ENCODE measurements at regions not wholly inside any gene's neighbourhood (a gene's known extent, or its start where the extent isn't known, plus 50 kb on each side); places are given as distances from the start of the nearest gene placed in this dataset.

DNA sequence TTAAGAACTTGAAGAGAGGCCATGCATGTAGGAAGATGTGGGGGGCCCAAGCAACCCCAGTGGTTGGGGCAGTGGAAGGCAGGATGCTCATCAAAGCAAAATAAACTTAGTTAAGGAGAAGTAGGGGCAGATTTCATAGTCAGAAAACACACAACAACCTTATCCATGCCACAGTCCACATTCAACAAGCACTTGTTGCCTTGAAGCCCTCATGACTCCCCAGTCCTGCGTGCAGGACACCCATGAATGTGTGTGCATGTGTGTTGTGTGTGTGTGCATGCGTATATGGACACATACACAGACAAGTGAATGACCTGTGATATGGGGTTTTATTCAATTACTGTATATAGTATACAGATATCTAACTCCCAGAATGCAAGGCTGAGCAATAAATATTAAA, 186.9 kb downstream of the PSMG1 start:
- DNase-seq: no peak

DNA sequence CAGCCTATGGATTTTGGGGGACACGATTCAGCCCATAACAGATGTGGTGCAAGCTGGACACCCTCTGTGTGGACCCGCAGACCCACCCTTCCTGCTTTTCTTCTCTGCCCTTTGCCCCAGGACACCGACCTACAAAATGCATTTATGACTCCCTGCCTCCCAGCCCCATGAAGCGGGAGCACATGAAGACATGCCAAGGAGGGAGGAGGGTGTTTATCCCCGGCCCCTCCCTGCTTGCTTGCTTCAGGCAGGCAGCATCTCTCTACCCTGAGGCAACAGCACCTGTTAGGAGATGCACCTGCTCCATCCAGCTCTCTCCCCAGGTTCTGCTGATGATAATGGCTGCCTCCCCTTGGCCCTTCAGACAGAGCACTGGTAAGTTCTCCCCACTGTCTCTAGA, 187.5 kb downstream of the PSMG1 start:
- DNase-seq: no peak

DNA sequence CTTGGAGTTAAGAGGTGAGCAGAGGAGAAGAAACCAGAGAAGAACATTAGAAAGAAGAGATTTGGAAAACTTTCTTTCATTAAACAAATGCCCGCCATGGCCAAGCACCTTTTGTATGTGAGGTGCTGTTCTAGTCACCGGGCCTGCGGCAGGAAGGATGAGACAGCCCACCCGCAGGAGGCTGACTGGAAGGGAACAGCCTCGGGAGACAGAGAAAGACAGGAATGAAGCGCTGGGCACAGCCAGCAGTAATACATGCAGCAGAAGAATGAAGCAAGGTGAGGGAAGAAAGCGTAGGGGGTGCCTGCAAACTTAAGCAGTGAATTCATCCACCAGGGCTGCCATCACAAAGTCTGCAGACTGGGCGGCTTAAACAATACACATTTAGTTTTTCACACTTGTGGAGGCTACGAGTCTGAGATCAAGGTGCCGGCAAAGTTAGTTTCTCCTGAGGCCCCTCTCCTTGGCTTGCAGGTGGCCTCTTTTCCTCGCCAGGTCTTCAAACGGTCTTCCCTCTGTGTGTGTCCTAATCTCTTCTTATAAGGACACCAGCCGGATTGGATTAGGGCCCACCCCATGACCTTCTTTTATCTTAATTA, 188.1 kb downstream of the PSMG1 start:
- no peak for DNase-seq

DNA sequence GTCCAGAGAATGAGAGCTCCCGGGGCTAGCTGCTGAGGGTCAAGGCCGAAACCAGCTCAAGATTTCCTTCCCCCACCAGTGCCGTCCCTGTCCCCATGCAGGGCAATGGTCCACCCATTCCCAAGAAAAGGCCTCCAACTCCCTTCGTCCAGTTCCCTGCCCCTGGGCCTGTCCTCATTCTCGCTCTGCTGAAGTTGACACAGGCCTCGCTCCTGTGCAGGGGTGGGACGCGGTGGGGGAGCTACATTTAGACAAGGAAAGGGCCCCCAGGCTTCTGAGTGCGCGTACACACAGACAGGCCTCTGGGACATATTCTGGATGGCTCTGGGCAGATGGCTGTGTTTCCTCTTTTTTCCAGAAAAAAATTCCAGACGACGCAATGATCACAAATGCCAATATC, 188.3 kb downstream of the ETS2 start:
- no peak for DNase-seq

DNA sequence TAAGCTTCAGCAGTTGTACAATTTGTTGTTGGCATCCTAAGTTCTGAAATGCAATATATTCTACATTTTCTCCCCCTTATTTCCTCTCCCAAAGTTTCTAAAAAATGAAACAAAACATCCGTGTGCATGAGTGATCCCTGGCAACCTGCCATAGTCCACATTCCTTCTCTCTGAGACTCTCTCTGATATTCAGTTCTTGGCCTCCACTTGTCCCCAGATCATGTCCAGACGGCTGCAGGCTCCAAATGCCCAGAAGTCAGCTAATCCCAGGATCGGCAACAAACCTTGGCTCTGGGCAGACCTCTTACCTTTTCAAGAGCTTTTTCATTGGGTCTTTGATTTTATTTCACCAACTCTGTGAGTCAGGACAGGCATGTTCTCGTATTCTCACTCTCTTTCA, 187.8 kb downstream of the ETS2 start:
- no peak for DNase-seq

DNA sequence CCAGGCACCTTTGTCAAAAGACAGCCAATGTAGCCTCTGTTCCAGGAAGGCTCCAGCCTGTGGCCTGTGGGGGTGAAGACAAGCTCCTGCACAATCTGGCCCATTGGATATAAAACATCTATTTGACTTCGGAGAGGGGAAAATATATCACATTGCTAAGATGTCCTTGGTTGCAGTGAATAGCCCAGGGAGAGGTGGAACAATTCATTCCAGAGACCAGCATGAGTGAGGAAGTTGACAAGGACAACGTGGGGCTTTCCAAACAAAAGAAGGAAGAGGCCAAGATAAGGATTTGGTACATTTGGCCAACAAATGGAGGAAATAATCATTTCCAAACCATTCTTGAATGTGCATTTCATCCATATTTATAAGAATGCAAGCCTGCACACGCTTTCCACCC, 187.0 kb downstream of the ETS2 start:
- DNase-seq: no peak

DNA sequence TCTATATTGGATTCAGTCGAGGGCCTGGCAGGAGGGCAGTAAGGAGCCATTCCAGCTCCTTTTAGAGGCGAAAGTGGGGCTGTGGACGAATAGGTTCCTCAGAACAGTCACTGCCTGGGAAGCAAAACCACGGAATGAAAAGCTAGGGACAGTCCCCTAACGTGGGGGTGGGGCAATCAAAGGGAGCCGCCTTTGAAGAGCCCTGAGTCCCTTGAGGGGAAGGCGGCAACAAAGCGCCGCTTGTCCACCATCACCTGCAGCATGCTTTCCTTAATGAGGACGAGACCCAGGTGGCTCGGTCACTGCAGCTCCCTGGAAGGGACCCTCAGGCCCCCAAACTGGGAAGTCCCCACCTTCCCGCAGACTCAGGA, 184.7 kb downstream of the ETS2 start:
- no peak for DNase-seq

DNA sequence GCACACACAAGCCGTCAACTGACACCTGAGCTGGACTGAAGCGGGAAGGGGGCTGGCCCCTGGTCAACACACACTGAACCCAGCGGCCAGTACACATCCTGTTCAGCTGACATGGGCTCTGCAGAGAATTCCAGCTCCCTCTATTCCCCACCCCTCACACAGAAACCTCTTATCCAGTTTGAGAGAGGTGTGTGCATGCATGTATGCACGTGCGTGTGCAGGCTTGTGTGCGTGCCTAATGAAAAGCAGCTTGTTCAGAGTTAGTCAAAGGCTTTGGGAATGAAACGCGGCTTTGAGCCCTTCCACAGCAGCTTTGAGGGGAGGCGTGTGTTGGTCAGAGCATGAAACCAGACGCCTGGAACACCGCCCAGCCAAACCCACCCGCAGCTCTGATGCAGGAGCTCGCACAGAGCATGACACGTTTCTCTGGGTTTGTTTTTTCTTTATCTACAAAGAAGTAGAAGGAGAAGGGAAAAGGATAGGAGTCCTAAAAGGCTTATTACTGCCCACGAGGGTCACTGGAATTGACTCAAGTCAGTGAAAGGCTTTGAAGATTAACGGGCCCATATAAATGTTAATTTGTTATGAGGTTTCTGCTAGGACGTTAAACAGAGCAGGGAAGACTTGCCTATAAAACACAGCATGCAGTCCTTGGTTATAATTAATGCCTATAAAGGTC, 184.2 kb downstream of the ETS2 start:
- no peak for DNase-seq

DNA sequence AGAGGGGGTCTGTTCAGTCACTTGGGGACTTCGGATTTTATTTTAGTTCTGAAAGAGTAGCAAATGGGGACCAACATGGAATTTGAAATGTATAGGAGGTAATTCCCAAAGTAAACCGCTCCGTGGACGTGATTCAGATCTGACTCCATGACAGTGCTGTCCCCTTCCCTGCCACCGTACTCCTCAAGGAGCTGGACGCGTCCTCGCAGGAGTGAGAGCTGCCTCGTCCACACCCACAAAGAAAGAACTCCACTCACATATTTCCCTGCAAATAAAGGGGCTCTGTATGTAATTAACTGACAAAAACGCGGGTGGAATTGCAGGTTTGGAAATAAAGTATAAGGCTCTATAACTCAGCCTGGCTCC, 183.6 kb downstream of the ETS2 start:
- DNase-seq: no peak

DNA sequence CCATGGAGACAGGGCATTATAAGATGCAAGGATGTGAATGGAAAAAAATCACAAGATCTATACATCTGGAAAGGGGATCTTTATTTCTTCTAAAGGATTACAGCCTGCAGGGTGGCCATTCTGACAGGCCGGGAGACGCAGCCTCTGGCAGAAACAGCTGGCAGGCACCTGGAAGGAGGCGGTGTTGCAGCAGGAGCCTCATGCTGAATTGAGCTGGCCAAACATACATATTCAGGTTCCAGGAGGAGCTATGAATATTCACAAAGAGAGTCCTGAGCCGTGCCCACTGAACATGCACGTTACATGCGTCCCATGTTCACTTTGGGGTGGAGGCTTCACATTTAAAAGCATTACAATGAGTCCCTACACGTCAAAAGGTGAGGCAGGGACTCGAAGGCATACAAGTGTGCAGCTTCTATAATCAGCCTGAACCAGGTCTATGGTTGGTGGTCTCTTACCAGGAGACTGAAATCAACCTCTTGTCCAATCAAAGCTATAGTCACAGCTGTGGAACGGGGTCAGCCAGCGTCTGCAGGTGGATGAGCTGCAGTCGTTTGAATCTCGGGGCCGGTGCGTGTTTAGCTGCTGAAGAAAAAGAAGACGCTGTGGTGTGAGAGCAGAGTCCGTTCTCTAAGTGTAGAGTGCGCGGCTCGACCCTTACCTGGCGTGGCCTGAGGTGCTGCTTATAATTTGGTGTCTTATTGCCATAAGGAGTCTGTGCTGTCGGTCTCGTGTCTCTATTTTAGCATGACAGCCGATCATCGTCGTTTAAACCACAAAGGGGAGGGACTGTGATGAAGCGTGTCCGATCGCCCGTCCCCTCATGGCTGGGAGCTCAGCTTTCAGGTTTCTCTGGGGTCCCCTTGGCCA, 183.0 kb downstream of the ETS2 start:
- DNase-seq: no peak

DNA sequence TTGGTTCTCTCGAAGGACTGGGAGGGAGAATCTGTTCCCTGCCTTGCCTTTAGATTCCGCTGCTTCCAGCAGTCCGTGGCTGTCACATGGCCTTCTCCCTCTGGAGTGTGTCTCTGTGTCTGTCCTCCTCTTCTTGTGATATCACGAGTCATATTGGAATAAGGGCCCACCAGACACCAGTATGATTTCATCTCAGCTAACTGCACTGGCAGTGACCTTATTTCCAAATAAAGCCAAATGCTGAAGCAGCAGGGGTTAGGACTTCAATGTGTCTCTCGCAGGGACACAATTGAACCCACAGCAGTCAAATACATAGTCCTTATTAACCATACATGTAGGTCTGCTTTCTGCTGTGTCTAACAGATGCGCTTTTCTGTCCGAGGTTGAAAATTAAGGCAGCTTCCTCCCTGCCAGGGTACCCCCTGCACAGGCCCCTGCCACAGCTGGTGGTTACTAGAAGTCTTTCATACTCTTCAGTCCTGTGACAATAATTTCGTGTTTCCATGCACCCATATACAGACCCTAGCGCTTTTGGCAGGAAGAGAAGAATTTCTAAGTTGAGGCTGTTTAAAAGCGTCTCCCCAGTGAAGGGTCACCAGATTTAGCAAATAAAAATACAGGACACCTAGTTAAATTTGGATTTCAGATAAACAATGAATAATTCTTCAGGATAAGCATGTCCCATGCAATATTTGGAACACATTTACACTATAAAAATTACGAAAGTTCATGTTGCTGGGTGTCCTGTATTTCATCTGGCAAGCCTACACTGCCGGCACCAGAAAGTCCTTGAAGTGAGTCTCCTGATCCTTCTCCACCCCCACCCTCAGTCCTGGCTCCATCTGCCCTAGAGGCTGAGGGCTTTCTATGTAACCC, 182.1 kb downstream of the ETS2 start:
- no peak for DNase-seq

DNA sequence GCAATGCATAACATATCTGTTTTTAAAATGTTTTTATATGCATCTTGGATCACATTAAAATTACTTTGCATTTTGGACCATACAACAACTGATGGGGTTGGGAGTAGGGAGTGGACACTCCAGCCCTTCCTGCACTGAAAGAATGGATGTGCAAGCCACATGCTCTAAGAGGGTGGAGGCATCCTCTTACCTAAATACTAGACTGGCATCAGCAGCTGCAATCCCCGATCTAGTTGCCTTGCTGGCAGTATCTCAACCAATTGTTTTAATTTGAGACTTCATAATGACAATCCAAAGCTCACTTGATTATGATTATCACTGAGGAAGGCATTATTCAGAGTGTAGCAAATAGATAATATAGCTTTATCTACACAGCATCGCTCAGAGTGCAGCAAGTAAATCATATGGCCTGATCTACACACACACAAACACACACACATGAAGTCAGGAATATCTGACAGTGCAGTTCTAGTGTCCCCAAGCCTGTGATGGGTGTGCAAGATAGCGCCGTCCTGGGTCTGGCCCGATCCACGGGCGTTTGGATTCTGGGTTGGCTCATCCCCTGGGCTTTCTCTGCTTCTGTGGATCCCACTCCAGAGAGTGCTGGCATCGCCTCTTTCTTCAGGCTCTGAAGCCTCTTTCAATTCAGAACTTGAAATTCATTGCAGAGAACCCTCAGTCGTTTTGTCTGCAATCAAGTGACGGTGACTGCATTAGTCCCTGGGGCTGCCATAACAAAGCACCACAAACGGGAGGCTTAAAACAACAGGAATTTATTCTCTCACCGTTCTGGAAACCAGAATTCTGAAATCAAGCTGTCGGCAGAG, 181.3 kb downstream of the ETS2 start:
- DNase-seq: no peak

DNA sequence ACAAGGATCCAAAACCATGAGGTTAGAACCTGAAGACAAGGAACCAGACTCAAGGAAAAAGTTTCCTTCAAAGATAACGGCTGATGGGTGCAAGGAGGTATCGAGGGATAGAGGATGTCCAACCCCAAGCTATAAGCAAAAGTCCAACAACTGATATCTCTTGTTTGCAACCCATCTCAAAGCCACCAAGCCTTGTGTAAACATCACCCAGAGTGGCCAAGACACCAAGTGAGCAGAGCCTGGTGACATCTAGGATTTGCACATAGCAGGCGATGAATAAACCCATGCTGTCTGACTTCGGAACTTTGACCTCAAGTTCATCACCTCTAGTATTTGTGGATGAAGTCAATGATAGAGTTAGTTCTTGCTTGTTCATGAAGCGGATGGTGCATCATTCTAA, 180.7 kb downstream of the ETS2 start:
- no peak for DNase-seq

DNA sequence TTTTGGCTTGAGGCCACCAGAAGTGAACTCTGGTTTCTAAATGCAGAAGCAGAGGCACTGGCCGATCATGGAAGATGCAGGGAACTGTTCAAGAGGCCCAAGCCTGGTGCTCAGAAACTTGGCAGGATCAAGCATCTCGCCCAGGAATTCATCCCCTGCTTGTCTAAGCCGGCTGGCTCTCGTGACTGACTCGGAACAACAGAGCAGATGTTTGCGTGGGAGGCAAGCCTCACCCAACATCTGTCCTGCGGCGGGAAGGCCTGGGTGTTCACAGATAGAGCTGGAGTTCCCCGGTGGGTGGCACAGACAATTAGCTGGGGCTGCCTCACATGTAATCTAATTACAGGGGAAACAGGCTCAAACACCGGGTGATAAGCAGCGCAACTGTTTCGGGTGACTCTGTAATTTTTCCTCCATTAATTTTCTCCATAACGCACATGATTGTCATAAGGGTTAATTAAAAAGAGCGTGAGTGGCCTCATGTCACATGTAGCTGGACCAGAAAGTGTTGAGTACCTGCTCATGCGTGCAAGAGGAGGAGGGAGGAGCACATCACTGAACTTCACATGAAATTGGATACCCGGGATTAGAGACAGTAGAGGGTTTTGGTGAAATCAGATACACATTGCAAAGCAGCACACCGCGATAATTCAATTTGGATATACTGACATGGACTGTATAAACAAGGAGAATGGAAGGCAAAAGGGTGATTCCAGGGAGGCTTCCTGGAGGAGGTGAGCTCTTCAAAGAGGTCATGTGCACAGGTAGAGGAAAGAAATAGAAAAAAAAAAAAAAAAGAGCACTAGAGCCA, 180.0 kb downstream of the ETS2 start:
- DNase-seq: peak; percentile 77

DNA sequence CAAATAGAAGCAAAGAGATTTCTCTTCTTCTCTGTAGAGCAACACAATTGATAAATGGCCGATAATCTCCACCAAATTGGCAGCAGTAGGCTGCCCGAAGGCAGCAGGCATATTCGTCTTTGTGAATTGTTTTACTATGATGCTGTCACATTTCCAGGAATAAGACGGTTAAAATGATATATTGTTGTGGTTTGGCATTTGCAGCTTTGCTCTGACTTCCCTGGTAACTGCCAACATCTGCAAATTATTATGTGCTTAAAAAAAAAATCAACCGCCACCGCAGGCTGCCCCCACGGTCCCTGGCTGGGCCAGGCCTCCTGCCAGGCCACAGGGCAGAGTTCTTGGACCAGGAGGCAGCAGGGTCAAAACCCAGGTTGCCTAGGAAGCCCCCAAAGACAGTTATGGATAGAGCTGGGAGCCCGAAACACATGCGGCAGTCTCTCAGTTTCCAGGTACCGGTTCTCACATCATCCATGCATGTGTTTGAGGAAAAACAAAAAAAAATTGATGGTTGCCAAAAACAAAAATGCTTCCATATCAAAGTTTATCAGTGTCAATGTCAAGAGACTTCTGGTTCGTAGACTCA, 179.3 kb downstream of the ETS2 start:
- no peak for DNase-seq

DNA sequence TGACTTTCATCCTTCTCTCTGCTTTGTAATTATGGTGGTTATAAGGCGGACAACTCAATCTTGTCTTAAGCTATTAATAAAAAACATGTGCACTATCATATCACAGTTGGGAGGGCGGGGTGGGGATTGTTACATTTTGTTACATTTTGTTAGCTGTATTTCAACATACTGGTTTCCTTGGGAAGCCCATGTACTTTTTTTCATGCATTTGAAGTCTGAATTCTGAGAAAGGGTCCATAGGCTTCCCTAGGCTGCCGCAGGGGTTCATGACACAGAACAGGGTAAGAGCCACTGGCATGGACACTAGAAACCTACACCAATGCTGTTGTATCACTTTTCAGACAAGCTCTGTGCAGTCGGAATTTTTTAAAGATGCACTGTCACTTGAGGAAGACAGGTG, 178.8 kb downstream of the ETS2 start:
- DNase-seq: no peak

DNA sequence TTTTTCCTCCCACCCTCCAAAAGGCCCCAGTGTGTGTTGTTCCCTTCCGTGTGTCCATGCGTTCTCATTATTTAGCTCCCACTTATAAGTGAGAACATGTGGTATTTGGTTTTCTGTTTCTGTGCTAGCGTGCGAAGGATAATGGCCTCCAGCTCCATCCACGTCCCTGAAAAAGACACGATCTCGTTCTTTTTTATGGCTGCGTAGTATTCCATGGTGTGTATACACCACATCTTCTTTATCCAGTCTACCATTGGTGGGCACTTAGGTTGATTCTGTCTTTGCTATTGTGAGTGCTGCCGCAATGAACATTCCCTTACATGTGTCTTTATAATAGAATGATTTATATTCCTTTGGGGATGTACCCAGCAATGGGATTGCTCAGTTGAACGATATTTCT, 177.8 kb downstream of the ETS2 start:
- no peak for DNase-seq

DNA sequence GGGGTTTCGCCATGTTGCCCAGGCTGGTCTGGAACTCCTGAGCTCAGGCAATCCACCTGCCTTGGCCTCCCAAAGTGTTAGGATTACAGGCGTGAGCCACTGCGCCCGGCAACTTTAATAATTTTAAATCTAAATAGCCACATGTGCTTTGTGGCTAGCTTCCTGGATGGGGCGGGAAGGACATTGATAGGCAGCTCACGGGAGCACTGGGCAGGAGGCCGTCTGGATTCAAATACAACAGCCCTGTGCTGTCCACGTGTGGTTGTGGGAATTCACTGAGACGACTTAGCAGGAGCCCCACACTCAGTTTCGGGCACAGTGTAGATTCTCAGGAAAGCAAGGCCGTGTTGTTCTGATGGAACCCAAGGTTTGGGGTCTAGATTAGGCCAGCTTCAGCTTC, 177.1 kb downstream of the ETS2 start:
- no peak for DNase-seq

DNA sequence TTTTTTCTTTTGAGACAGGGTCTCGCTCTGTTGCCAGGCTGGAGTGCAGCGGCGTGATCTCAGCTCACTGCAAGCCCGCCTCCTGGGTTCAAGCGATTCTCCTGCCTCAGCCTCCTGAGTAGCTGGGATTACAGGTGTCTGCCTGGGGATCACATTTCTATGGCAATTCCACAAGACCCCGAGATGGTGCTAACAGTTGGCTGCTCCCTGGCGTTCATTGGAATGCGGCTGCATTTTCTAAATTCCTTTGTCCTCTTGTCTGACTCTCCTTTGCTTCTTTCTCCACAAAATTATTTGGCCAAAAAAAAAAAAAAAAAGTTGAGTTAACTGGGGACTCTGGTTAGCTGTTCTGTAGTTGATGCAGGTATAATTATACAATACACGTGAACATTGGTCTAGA, 176.4 kb downstream of the ETS2 start:
- DNase-seq: no peak

DNA sequence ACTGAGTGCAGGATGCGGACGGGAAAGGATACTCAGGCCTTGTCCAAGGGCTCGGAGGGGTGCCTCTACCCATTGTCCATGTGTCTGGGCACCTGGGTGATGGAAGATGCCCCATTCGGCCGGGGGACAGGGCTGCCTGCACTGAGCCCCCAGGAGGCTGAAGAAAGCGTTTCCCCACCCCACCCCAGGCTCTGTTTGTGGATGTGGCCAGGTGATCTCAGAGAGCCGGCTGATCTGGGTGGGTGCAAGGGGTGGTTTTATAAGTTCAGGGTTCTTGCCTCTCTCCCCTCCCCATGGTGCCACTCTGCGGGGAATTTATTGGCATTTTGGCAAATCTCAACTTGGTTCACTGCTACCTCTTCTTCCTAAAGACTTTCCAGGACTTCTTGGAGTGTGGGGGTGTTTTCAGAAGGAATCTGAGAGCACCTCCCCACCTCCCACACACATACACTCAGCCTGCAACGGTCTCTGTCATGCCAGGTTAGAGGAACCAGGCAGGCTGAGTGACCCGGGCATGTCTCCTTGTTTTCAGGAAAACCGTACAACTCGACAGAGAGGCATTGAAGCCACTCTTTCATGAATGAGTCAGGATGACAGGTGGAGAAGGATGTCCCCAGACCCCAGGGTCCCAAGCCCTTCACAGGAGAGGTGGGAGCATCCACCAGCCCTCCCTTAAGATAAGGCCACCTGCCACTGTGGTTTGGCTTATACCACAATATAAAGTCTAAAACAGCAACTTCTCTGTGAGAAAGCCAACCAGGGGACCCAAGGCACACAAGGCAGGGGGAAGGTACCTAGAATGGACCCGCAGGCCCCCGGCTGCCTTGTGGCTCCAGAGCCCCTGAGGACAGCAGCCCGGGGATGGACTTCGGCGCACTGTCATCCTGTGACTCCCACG, 174.9 kb downstream of the ETS2 start:
- DNase-seq: no peak
